Hepatocyte (in vitro differentiated cells): ENCODE measurements at regions not wholly inside any gene's neighbourhood (a gene's known extent, or its start where the extent isn't known, plus 50 kb on each side); places are given as distances from the start of the nearest gene placed in this dataset.

ENCODE experiments used
- DNase-seq: peaks from one replicate; pipeline ENCODE4 v3.0.0-alpha.2; 2016; ENCODE audit warnings: low spot score
- H2AFZ ChIP-seq: fragments of 200-600 bp; sonication (generic); 2 replicates; pipeline ENCODE4 v1.6.0; 2016; ENCODE audit warnings: antibody characterized with exemption, mild to moderate bottlenecking
- H3K27ac ChIP-seq: fragments of 200-600 bp; sonication (generic); 2 replicates; pipeline ENCODE4 v1.5.1; 2016; ENCODE audit warnings: mild to moderate bottlenecking
- H3K27me3 ChIP-seq: fragments of 200-600 bp; sonication (generic); 2 replicates; pipeline ENCODE4 v1.6.1; 2016
- H3K36me3 ChIP-seq: fragments of 200-600 bp; sonication (generic); replicated peaks from 2 replicates; pipeline ENCODE4 v1.5.1; 2016; ENCODE audit warnings: low read depth; ENCODE audit not compliant: insufficient read depth
- H3K4me1 ChIP-seq: fragments of 200-600 bp; sonication (generic); 2 replicates; pipeline ENCODE4 v1.5.1; 2016; ENCODE audit warnings: mild to moderate bottlenecking, moderate library complexity; ENCODE audit not compliant: insufficient read depth
- H3K4me2 ChIP-seq: fragments of 200-600 bp; sonication (generic); 2 replicates; pipeline ENCODE4 v1.6.0; 2016
- H3K4me3 ChIP-seq: fragments of 200-600 bp; sonication (generic); 2 replicates; pipeline ENCODE4 v1.5.1; 2016; ENCODE audit warnings: mild to moderate bottlenecking
- H3K79me2 ChIP-seq: fragments of 200-600 bp; sonication (generic); 2 replicates; pipeline ENCODE4 v1.6.0; 2017; ENCODE audit warnings: mild to moderate bottlenecking
- H3K9me2 ChIP-seq: fragments of 200-600 bp; sonication (generic); replicated peaks from 2 replicates; pipeline ENCODE4 v1.6.0; 2017; ENCODE audit warnings: mild to moderate bottlenecking; ENCODE audit not compliant: insufficient read depth
- H3K9me3 ChIP-seq: fragments of 200-600 bp; sonication (generic); 2 replicates; pipeline ENCODE4 v1.5.1; 2016; ENCODE audit warnings: low read depth, mild to moderate bottlenecking
- H4K20me1 ChIP-seq: fragments of 200-600 bp; sonication (generic); 2 replicates; pipeline ENCODE4 v1.6.0; 2016; ENCODE audit warnings: mild to moderate bottlenecking; ENCODE audit not compliant: insufficient read depth, poor library complexity, severe bottlenecking
- CTCF ChIP-seq: fragments of 200-600 bp; sonication (generic); IDR thresholded peaks from 2 replicates; pipeline ENCODE4 v1.5.1; 2016; ENCODE audit warnings: antibody characterized with exemption, mild to moderate bottlenecking; ENCODE audit not compliant: poor library complexity
- EZH2 ChIP-seq: fragments of 200-600 bp; sonication (generic); IDR thresholded peaks from 2 replicates; pipeline ENCODE4 v1.6.1; 2016; ENCODE audit warnings: antibody characterized with exemption, mild to moderate bottlenecking, borderline replicate concordance
- EZH2phosphoT487 ChIP-seq: fragments of 200-600 bp; sonication (generic); IDR thresholded peaks from one replicate; pipeline ENCODE4 v1.6.1; 2018; ENCODE audit warnings: antibody characterized with exemption, mild to moderate bottlenecking, low read depth, moderate library complexity; ENCODE audit not compliant: unreplicated experiment, severe bottlenecking
- WGBS: methylation state at CpG from one replicate; pipeline ENCODE4 v1.1.6; 2016; ENCODE audit warnings: low lambda C conversion rate; ENCODE audit errors: missing lambda C conversion rate; 5-methylcytosine and 5-hydroxymethylcytosine counted together

DNA sequence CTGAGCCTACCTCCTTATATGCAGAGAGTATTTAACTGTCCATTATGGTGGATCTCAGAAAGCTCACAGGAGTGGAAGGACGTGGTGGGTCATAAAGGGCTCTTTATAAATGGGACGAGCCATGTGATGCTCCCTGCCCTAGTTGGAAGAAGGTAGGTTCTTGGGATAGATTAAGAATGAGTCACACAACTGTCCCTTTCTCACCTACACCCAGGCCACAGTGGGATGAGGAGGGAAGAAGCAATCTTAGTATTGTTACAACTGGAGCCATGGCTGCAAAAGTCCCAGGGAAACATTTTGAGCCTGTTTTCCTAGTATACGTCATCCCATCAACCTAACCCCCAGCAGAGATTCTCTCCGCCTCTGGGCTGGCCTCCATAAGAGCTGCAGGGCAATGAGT is 229.9 kb downstream of the TTC32 start:
- Histone ChIP-seq H3K27ac (no peak overlapping the region), H3K4me2 (no peak overlapping the region), H3K4me3 (no peak overlapping the region), H4K20me1 (no peaks in the 10 kb centered on the region), H3K27me3 (no peaks in the 10 kb centered on the region), H3K79me2 (no peaks in the 10 kb centered on the region), H2AFZ (no peak overlapping the region), H3K4me1 (peaks cover 16% of the 10 kb centered on the region), H3K36me3 (no peaks in the 10 kb centered on the region), H3K9me2 (no peaks in the 10 kb centered on the region), H3K9me3 (no peaks in the 10 kb centered on the region)
- no peak for DNase-seq
- 94% methylated on average over 4 of the region's 4 CpGs for WGBS
- TF ChIP-seq CTCF (no peak), EZH2phosphoT487 (no peak), EZH2 (no peak)

DNA sequence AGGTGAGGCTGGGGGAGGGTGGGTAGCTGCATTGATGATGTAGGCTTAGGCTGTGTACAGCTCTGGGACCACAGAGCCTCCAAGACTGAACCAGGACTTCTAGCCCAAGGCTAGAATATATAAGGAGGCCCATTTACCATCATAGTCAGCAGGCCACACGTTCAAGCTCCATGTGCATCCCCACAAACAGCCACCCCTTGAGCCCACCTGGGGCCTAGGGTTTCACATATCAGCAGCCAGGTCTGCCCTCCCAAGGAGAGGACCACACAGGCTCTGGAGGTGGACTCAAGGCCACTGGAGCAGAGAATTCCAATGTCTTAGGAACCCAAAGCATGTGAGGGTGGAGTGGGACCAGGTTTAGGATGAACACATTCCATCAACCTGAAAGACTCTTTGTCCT is 230.5 kb downstream of the TTC32 start:
- Histone ChIP-seq H3K9me3 (no peaks in the 10 kb centered on the region), H4K20me1 (no peaks in the 10 kb centered on the region), H3K9me2 (no peaks in the 10 kb centered on the region), H3K4me3 (no peak overlapping the region), H2AFZ (no peak overlapping the region), H3K4me1 (peaks cover 16% of the 10 kb centered on the region), H3K27me3 (no peaks in the 10 kb centered on the region), H3K79me2 (no peaks in the 10 kb centered on the region), H3K27ac (no peak overlapping the region), H3K36me3 (no peaks in the 10 kb centered on the region), H3K4me2 (no peak overlapping the region)
- WGBS = 83% methylated on average over 1 of the region's 1 CpG
- no peak for DNase-seq
- TF ChIP-seq EZH2 (no peak), EZH2phosphoT487 (no peak), CTCF (no peak)

GRCh38 chr2:19670303-19670702 is 231.5 kb downstream of the TTC32 start:
- no peak overlapping the region for H3K4me2 ChIP-seq
- TF ChIP-seq EZH2phosphoT487 (no peak), CTCF (no peak), EZH2 (no peak)
- H4K20me1 ChIP-seq = no peaks in the 10 kb centered on the region
- H3K79me2 ChIP-seq = no peaks in the 10 kb centered on the region
- DNase-seq = no peak
- H3K27ac ChIP-seq = no peak overlapping the region
- no peaks in the 10 kb centered on the region for H3K9me2 ChIP-seq
- peaks cover 12% of the 10 kb centered on the region for H3K4me1 ChIP-seq
- no peak overlapping the region for H2AFZ ChIP-seq
- no peak overlapping the region for H3K4me3 ChIP-seq
- 47% methylated on average over 2 of the region's 2 CpGs for WGBS
- no peaks in the 10 kb centered on the region for H3K36me3 ChIP-seq
- no peaks in the 10 kb centered on the region for H3K9me3 ChIP-seq
- H3K27me3 ChIP-seq = no peaks in the 10 kb centered on the region

- Histone ChIP-seq H4K20me1 (no peaks in the 10 kb centered on the region), H3K4me2 (no peak overlapping the region), H3K27ac (no peak overlapping the region), H3K9me2 (no peaks in the 10 kb centered on the region), H3K27me3 (no peaks in the 10 kb centered on the region), H3K4me1 (peaks cover 9% of the 10 kb centered on the region), H3K9me3 (no peaks in the 10 kb centered on the region), H3K36me3 (no peaks in the 10 kb centered on the region), H3K79me2 (no peaks in the 10 kb centered on the region), H2AFZ (no peak overlapping the region), H3K4me3 (no peak overlapping the region)
- WGBS = 63% methylated on average over 9 of the region's 9 CpGs
- DNase-seq = no peak
- TF ChIP-seq EZH2phosphoT487 = no peak
- no peak for TF ChIP-seq CTCF
- no peak for TF ChIP-seq EZH2
These were observed 232.2 kb downstream of the TTC32 start for GRCh38 chr2:19669559-19669958.
